CD4-positive, alpha-beta T cell treated with Interleukin-6 for 4 hours (primary cell): ENCODE measurements at regions not wholly inside any gene's neighbourhood (a gene's known extent, or its start where the extent isn't known, plus 50 kb on each side); places are given as distances from the start of the nearest gene placed in this dataset.
"Not testable (repeated sequence)": the region's sequence is repeated elsewhere in the genome, so short reads cannot be mapped to it uniquely, and the experiment has no call there.

Experiments used
- DNase-seq: peaks from one replicate; pipeline ENCODE4 v3.0.0-alpha.2; 2020; ENCODE audit warnings: mixed read lengths

DNA sequence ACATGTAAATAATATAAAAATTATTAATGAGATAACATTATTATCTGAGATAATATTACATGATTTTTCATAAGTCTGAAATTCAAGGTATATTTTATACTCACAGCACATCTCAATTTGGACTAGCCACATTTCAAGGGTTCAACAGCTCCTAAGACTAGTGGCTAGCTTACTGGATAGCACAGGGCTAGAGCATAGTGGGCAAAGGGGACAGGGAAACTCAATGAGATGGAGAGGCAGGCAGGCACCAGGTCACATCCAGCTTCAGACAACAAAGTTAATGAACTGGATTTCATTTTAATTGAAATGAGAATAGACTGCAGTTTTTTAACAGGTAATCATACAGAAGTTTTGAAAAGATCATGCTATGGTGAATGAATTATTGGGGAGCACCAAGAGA lies 137.4 kb downstream of the NBPF8 start:
- not testable (repeated sequence) for DNase-seq

DNA sequence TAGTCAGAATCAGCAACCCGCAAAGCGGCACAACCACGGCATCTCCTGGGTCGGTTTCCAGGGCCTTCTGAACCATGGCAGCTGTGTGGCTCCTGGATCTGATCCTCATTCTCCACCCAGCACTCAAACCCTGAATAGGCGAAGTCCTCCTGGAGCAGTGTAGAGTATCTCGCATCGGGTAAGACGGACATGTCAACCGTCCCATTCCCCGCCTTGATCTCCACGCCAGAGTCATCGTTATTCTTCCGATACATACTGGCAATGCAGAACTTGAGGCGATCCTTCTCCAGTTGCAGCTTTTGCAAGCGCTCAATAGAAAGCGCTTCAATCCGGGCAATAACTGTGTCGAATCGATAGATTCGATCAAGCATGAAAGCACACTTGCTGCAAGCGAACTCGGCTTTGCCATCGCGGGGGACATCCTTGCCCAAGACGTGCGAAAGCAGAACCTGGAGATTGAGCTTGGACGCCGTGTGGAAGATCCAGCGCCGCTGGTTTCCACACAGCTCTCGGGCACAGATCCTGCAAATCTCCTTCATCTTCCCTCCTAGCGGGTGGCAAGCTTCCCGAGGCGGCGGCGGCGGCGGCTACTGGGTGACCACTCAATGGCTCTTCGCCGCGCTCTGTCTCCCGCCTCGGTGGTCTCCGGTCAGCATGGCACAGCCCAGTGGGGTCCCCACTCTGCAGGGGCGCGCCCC lies 142.9 kb downstream of the NBPF8 start:
- peak; percentile 6 for DNase-seq

DNA sequence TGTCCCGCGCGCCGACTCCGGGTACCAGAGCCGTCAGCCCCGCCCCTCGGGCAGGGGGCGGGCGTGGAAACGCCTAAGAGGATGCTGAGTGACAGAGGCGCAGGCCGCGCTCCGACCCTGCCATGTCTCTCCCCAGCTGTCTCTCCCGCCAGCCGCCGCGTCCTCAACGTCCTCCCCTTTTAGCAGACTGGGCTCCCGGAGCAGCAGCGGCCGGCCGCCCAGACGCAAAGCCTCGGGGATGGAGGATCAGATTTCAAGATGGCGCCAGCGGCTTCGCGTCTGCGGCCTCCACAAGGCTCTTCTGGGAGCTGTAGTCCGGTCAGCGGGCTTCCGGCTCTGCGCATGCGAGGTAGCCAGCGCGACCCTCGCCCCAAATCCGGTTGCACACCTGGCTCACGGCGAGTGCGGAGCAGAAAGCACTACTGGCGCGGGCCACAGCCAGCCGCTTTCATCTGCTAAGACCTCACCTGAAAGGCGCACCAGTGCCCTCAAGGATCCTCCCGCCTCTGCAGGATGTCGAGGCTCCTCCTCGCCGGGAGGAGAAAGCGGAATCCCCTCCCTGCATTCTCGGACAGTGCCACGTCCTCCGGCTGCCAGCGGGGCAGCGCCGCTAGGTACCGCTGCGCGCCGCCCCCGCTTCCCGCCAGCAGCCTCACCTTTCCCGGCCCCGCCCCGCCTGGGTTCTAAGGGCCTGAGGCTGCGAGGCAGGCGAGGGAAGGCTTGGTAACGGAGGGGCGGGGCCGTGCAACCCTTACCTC lies 143.6 kb downstream of the NBPF8 start:
- peak; percentile 70 for DNase-seq

DNA sequence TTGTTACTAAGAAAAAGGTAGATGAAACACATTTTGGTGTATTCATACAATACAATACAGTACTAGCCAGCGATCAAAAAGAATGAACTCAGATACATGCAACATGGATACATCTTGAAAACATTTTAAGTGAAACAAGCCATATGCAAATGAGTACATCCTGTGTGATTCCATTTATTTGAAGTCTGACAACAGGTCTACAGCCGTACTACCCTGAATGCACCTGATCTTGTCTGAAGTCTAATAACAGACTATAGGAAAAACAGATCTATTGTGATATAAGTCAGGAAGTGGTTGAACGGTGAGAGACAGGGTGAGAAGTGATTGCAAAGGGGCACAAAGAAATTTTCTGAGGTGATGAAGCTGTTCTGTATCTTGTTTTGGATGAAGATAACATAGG lies 146.9 kb downstream of the NBPF8 start:
- DNase-seq: not testable (repeated sequence)

DNA sequence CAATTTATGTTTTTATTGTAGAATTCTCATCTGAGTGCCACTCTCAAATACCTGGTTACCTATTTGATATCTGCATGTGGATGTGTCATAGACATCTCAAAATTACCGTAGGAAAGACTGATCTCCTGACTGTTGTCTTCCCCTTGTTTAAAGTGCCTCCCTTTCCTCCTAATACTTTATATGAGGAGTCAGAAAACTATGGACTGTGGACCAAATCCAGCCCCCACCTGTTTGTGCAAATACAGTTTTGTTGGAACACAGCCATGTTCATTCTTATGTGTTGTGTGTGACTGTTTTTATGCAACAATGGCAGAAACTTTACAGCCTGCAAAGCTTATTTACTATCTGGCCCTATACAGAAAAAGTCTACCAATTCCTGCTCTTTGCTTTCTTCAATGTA lies 150.6 kb downstream of the NBPF8 start:
- not testable (repeated sequence) for DNase-seq

DNA sequence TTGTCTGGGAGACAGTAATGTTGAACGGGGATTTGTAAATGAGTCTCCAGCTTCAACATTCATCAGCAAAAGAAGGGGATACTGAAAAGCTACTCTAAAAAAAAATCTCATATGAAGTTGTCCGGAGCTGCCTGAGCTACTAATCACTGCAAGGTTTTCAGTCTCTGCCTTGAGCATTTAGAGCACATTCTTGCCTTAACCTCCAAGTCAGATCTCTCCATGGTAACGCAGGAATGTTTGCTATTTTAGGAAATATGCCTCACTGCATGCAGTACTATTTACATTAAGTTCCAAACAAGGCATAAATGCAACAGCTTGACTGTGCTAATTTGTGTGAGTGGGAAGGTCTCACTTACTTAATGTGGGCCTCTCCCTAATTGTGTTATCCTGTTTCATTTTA lies 152.8 kb downstream of the NBPF8 start:
- DNase-seq: not testable (repeated sequence)

DNA sequence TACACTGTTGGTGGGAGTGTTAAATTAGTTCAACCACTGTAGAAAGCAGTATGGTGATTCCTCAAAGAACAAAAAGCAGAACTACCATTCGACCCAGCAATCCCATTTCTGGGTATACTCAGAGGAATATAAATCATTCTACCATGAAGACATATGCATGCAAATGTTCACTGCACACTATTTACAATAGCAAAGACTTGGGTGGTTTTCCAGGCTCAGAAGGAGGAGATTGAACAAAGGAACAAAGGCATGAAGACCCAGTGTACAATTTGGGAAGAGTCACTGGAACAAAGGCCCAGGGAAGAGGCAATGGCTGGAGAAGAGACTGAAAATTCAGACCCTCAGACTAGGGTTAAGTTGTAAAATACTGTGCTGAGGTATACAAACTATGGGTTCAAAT lies 148.5 kb upstream of the NBPF26 start:
- DNase-seq: not testable (repeated sequence)

DNA sequence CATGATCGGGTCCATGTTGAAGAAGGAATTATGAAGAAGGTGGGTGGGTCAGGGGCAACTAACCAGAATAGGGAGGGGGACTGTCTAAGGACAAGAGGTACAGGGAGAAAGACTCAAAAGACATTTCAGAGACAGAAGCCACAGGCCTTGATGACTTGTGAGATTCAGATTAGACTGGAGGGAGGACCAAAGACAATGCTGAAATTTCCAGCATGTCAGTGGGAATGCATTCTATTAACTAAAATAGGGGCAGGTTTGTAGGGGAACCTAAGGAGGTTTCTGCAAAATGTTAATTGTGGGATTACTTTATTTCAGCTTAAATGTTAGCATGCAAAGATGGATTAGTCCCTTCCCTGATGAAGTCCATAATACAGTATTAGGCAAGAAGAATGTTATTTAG lies 141.6 kb upstream of the NBPF26 start:
- not testable (repeated sequence) for DNase-seq

DNA sequence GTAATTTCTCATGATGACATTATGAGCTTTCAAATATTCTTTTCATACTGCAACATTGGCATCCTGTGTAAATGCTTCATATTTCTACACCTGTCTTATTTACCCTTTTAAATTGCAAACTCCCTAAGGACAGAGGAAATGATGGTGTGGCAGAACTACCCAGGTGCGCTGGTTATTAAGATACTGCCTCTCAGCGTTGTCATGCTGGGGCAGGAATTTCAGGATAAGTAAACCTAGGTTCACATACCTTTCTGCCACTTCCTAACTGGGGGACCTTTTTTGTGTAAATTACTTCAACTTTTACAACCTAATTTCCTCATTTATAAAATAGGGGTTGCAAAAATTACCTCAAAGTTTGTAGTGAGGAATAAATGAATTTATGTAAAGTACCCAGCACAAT lies 137.7 kb upstream of the NBPF26 start:
- DNase-seq: not testable (repeated sequence)

DNA sequence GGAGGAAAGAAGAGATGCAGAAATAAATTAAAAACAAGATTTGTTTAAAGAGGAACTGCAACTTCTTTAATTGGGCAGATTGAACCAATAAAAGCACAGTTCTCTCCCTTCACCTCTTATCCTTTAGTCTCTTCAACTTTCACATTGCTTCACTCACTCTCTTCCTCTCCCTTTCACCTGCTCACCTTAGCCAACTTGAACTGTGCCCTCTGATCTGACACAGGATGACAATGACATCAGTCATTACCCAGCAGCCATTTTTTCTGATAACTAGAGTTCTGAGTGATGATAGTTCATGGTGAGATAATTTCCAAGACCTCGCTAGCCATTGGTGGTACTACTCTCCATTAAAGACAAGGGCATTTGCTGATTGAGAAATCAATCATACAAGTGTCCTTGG lies 134.9 kb upstream of the NBPF26 start:
- DNase-seq: not testable (repeated sequence)

DNA sequence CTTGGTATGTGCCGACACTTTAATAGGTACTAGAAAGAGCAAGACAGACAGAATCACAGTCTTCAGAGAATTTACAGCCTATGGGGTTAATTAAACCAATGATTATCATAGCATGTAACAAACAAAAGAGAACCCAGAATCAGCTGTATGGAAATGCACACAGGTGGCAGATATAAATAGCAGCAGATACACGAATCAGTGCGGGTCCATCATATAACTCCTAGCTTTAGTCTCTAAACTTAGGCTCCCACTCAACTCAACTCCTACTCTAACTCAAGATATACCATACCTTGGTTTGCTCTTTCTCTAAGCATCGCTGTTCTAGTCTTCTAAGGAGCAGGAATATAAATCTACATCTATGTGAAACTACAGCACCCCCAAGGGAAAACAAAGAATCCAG lies 132.0 kb upstream of the NBPF26 start:
- DNase-seq: not testable (repeated sequence)

DNA sequence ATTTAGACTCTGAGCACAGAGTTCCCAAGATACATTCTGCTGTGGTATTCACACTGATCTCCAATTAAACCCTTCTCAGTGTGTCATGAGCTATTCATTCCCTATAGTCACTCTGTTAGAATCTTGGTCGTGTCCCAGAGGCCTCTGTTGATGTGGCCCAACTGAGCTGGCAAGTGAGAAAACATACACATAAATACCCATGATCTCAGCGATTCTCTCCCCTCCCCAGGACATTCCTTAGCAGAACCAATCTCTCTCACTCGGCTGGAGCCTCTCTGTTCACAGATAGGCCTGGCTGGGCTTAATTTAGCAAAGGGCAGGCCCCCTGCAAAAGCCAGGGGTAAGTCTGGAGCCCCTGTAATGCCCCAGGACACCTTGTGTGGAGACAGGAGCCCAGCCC lies 130.8 kb upstream of the NBPF26 start:
- not testable (repeated sequence) for DNase-seq

DNA sequence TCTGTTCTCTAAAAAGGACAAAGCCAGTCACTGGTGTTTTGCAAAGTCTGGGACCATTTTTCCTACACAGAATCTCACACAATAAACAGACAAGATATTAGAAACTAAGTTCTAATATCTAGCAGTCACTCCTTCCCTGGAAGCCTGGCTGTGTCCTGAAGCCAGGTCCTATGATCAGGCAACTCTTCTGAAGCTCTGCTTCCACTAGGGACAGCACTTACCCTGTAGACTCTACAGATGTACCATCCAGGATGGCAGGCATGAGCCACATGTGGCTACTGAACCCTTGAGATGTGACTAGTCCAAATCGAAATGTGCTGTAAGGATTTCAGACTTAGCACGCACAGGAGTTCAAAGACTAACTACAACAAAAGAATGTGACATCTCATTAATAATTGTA lies 130.1 kb upstream of the NBPF26 start:
- not testable (repeated sequence) for DNase-seq

DNA sequence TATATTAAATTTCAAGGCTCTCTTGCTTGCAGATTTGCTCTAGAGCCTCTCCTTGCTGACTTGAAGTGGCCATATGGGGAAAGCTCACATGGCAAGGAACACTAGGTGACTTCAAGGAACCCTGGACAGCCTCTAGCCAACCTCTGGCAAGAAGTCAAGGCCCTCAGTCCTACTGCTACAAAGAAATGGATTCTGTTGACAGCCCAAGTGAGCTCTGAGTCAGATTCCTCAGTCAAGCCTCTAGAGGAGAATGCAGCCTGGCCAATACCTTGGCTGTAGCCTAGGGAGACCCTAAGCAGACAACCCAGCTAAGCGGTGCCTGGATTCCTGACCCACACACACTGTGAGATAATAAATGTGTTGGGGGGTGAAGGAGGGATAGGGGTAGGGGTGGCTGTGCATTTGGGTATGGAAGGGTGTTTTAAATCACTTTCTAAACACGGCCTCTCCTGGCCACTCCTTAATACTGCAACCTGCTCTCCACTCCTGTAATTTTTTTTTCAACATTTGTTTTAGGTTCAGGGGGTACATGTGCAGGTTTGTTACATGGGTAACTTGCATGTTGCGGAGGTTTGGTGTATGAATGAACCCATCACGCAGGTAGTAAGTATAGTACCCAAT lies 125.3 kb upstream of the NBPF26 start:
- not testable (repeated sequence) for DNase-seq

DNA sequence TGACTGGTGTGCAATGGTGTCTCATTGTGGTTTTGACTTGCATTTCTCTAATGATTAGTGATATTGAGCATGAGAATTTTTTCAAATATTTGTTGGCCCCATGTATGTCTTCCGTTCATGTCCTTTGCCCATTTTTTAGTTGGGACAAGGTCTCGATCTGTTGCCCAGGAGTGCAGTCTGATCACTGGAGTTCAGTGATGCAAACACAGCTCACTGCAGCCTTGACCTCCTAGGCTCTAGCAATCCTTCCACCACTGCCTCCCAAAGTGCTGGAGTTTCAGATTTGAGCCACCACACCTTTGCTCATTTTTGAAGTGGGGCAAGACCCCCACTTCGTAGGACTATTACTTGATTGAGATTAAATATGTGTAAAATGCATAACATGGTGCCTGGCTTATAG lies 124.2 kb upstream of the NBPF26 start:
- DNase-seq: not testable (repeated sequence)

DNA sequence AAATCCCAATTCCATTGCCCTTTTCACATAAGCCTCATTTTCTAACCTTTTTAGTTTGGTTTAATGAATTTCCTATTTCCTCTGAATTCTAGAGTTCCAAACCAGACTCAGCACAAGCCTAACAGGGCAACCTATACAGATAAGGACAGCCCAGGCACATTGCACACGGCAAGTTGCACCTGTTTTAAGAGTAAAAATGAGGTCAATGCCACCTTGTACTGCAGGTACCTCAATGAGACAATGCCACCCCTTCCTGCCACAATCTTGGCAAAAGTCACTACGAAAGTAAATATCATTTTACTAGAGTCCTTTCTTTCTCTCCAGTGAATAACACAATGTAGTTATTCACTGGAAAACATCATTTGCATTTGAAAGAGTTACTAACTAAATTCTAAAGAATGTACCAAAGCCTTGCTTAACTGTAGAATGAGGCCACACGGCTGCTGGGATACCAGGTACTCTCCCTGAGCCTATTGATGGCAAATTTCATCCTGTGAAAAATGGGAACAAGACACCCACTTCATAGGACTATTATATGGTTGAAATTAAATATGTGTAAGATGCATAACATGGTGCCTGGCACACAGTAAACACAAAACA lies 123.2 kb upstream of the NBPF26 start:
- not testable (repeated sequence) for DNase-seq

DNA sequence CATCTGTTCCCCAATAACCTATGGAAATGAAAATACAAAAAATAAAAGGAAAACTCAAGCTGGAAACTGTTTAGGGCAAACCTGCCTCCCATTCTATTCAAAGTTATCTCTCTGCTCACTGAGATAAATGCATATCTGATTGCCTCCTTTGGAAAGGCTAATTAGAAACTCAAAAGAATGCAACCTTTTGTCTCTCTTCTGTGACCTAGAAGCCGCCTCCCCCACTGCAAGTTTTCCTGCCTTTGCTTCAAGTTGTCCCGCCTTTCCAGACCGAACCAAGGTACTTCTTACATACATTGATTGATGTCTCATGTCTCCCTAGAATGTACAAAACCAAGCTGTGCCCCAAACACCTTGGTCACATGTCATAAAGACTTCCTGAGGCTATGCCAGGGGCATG lies 115.9 kb upstream of the NBPF26 start:
- DNase-seq: not testable (repeated sequence)

DNA sequence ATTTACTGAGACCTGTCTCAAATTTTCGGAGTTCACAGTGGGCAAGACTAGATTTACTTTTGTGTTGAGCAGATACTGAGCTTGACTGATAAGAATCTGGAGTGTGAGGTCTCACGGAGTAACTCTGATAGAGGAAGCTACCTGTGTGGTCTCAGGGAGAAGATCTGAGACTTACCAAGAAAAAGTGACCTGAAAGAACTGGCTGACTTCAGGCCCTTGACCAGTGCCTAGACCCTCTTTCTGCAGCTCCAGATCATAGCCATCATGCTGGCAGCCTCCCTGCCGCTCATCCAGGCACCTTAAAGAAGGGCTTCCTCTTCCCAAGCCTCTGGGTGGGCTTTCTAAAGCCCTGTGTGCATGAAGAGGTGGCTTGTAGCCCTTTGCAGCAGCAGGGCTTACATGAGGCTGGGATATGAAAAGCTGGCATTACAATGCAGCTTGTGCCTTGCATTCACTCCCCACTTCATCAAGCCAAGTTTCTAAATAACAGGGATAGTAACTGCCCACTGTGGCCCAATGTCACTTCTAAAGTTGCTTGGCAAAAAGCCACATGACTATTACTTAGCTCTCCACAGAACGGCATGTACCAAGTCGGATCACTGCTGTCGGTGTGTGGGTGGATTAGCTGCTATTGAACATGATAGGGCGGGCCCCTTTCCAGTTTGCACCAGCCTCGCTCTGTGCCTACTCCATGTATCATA lies 115.3 kb upstream of the NBPF26 start:
- DNase-seq: not testable (repeated sequence)

DNA sequence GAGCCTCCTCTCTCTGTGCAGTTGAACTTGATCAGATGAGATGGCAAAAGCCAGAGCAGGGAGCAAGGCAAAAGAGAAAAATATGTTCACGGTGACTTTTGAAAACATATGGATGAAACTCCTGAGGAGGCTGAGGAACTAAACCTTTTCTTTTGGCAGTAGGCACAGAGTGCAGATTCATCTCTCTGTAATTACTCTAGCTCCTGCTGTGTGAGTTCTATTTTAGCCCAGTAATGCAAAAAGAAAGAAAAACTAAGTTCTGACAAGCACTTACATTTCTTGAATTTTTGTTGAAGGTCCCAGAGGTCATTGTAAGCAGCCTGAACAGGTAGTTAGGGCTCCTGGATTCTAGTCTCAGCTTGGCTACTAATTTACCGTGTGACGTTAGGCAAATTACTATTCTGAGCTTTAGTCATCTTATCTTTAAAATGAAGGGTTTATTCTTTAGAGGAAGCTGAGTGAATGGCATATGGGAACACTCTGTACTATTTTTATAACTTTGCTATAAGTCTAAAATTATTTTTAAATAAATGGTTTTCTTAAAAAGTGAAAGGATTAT lies 114.7 kb upstream of the NBPF26 start:
- not testable (repeated sequence) for DNase-seq

DNA sequence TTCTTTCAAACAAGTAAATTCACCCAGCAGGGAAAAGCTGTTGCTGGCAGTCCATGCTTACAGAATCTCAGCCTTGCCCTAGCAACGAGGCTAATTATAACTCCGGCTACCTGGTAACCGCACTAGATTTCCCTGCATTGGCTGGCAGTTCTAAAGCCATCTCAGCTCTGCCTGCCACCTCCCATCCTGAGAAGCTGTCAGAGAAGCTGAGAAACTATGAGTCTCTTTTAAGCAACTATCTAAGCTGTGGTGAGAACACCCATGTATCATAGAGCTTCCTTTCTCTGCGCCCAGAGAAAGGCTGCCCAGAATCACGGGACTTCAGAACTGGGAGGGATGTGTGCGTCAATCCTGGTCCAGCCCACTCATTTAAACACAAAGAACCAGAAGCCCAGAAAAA lies 113.9 kb upstream of the NBPF26 start:
- DNase-seq: not testable (repeated sequence)

DNA sequence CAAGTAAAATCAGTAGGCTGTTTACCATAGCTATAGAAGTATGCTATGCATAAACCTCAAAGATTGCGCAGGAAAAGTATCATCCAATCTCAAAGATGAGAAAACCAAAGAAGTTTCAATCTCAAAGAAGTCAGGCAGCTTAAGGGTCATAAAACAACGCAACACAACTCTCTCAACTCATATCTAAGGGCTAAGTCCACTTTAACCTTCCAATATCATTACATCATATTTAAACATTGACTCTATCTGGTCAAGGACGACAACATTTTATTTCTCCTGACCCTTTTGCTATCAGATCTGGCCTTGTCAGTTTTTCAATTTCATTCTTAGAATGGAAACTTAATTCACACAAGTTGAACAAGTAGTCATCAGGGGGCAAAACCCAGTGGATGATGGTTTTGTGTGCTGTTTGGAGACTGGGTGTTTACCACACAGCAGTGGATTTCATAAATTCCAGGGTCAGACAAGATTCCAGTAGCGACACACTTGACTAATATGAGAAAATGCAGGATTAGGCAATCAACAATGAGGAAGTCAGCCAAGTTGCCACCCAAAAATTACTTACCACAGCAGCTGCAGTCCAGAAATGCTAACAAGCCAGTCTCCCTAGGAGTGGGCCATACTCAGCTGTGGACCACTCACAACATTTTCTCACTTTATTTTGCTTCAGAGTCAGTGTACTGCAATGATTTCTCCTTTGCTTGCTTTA lies 108.7 kb upstream of the NBPF26 start:
- DNase-seq: not testable (repeated sequence)

DNA sequence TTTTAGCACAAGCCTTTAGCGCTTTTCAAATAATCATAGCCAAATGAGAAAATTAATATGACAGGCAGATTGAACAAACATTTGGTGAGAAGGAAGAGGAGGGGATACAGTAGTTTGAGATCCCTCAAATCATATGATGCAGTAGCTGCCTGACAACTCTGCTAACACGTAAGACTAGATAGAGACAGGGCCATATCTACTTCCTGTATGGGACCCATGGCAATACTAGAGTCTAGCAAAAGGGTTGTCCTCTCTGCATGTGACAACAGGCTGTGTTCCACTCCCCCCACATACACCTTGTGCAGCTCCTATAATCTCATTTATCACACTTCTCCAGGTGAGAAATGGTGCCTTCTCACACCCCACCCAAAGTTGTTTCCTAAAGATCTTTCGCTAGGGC lies 106.3 kb upstream of the NBPF26 start:
- DNase-seq: not testable (repeated sequence)
